HepG2 (cell line): ENCODE measurements at regions not wholly inside any gene's neighbourhood (a gene's known extent, or its start where the extent isn't known, plus 50 kb on each side); places are given as distances from the start of the nearest gene placed in this dataset.

Source experiments
- ATAC-seq: fragments of 200-7000 bp; cut with Tn5 transposase; 3 replicates; pipeline ENCODE4 v1.9.1; 2020; ENCODE audit warnings: mild to moderate bottlenecking, moderate library complexity
- BruUV-seq: library from RNA; stranded (reverse); fragments of 400-500 nt; replicated peaks from 2 replicates; lab custom pipeline; 2021; lab: Mats Ljungman, UMichigan
- CTCF ChIA-PET: fragments of 300-600 bp; formaldehyde crosslinking; extraction: SDS; loops from one replicate; lab custom pipeline; 2021; ENCODE audit warnings: low total read pairs, inconsistent platforms, low intra/inter-chr PET ratio; lab: Yijun Ruan, JAX
- POLR2A ChIA-PET: fragments of 350-600 bp; sonication (Branson Sonifier 250); formaldehyde crosslinking; loops from one replicate; lab custom pipeline; 2020; ENCODE audit warnings: antibody characterized with exemption, inconsistent platforms; lab: Yijun Ruan, JAX
- DNase-seq: peaks from one replicate; pipeline ENCODE4 v3.0.0-alpha.2; 2015; ENCODE audit warnings: low spot score
- FAIRE-seq: peaks from 3 replicates; lab custom pipeline; 2011; peaks lifted over from hg19 to GRCh38; lab: Jason Lieb, UNC
- H2AFZ ChIP-seq: one replicate; pipeline ENCODE4 v1.6.1; 2011; ENCODE audit warnings: low read length, inconsistent platforms
- H3K27ac ChIP-seq: fragments of 300-600 bp; 3 replicates; pipeline ENCODE4 v1.8.0; 2011; ENCODE audit warnings: mixed run types, mild to moderate bottlenecking, mixed read lengths, low read length, inconsistent platforms; ENCODE audit not compliant: insufficient read depth; ENCODE audit errors: extremely low read length
- H3K27me3 ChIP-seq, 2 experiments: fragments of 200-600 bp in 1 of 2; 2 replicates in 1 of 2; 3 replicates in 1 of 2; pipeline versions ENCODE4 v1.6.0 to v1.8.0; 2011; ENCODE audit warnings: low read length in 2 of 2, mild to moderate bottlenecking in 2 of 2, moderate library complexity in 2 of 2, inconsistent platforms in 1 of 2; ENCODE audit not compliant: insufficient read depth in 2 of 2, control insufficient read depth in 1 of 2
- H3K36me3 ChIP-seq, 2 experiments: fragments of 200-600 bp in 1 of 2; replicated peaks in 1 of 2; 2 replicates in 1 of 2; 3 replicates in 1 of 2; pipeline versions ENCODE4 v1.5.1 to v1.8.0; 2011; ENCODE audit warnings: low read length in 2 of 2, inconsistent platforms in 1 of 2; ENCODE audit not compliant: insufficient read depth in 2 of 2, control insufficient read depth in 1 of 2
- H3K4me1 ChIP-seq: 2 replicates; pipeline ENCODE4 v1.5.1; 2012; ENCODE audit warnings: low read length, inconsistent platforms; ENCODE audit not compliant: insufficient read depth
- H3K4me2 ChIP-seq: 2 replicates; pipeline ENCODE4 v1.6.0; 2011; ENCODE audit warnings: low read depth, low read length, inconsistent platforms
- H3K4me3 ChIP-seq, 3 experiments: fragments of 200-600 bp in 1 of 3; sonication (generic), shearing (Covaris generic) in 1 of 3; replicated peaks in 1 of 3; 2 replicates each; pipeline ENCODE4 v1.5.1; 2011 to 2016; ENCODE audit warnings: low read length in 3 of 3, inconsistent platforms in 2 of 3, low read depth in 2 of 3, mild to moderate bottlenecking in 2 of 3, control low read depth in 1 of 3, mixed read lengths in 1 of 3; ENCODE audit not compliant: insufficient read depth in 1 of 3
- H3K79me2 ChIP-seq: one replicate; pipeline ENCODE4 v1.6.1; 2011; ENCODE audit warnings: low read length, inconsistent platforms; ENCODE audit not compliant: insufficient read depth
- H3K9ac ChIP-seq: 2 replicates; pipeline ENCODE4 v1.6.0; 2011; ENCODE audit warnings: mild to moderate bottlenecking, low read depth, low read length, inconsistent platforms; ENCODE audit not compliant: insufficient read depth
- H3K9me3 ChIP-seq: 2 replicates; pipeline ENCODE4 v1.5.1; 2012; ENCODE audit warnings: mild to moderate bottlenecking, low read length
- H4K20me1 ChIP-seq: 2 replicates; pipeline ENCODE4 v1.6.0; 2011; ENCODE audit warnings: inconsistent platforms, mild to moderate bottlenecking, low read length, moderate library complexity; ENCODE audit not compliant: insufficient read depth
- BRD4 ChIP-seq: sonication (generic); formaldehyde crosslinking; IDR thresholded peaks from 2 replicates; pipeline ENCODE4 v1.4.0; 2020; ENCODE audit warnings: missing genetic modification reagents
- FLYWCH1 ChIP-seq: sonication (generic); formaldehyde crosslinking; IDR thresholded peaks from 2 replicates; pipeline ENCODE4 v1.8.1; 2023; ENCODE audit warnings: mild to moderate bottlenecking, missing genetic modification reagents
- MAFF ChIP-seq: IDR thresholded peaks from 2 replicates; pipeline ENCODE4 v1.6.1; 2011; ENCODE audit warnings: low read depth, low read length, improper control_type of control experiment
- MAFK ChIP-seq, 2 experiments: IDR thresholded peaks in 1 of 2; conservative IDR thresholded peaks in 1 of 2; 2 replicates each; pipeline ENCODE4 v1.6.1; 2011; ENCODE audit warnings: improper control_type of control experiment in 2 of 2, low read length in 2 of 2
- MTF1 ChIP-seq: sonication (generic); formaldehyde crosslinking; IDR thresholded peaks from 2 replicates; pipeline ENCODE4 v1.5.0; 2020; ENCODE audit warnings: missing genetic modification reagents
- PRDM4 ChIP-seq: sonication (generic); formaldehyde crosslinking; IDR thresholded peaks from 2 replicates; pipeline ENCODE4 v1.9.0; 2021; ENCODE audit warnings: missing genetic modification reagents, borderline replicate concordance
- SIN3A ChIP-seq: IDR thresholded peaks from 2 replicates; pipeline ENCODE4 v1.6.1; 2011; ENCODE audit warnings: low read depth, mild to moderate bottlenecking, control low read depth, low read length, borderline replicate concordance
- TFAP4 ChIP-seq: sonication (generic); IDR thresholded peaks from 2 replicates; pipeline ENCODE4 v1.6.1; 2016; ENCODE audit warnings: low read depth, borderline replicate concordance
- TOPORS ChIP-seq: sonication (generic); formaldehyde crosslinking; IDR thresholded peaks from 2 replicates; pipeline ENCODE4 v1.8.0; 2023; ENCODE audit warnings: mild to moderate bottlenecking, missing genetic modification reagents
- ZNF841 ChIP-seq: sonication (generic); formaldehyde crosslinking; IDR thresholded peaks from 2 replicates; pipeline ENCODE4 v1.8.1; 2023; ENCODE audit warnings: missing genetic modification reagents, borderline replicate concordance
- WGBS: methylation state at CpG from one replicate; pipeline ENCODE4 v1.1.6; 2017; ENCODE audit warnings: low lambda C conversion rate; 5-methylcytosine and 5-hydroxymethylcytosine counted together
- in situ Hi-C: cut with HindIII; loops from 2 replicates; pipeline ENCODE4 v1.10.0; 2017; ENCODE audit warnings: low pct_unique_long_range_greater_than_20kb; ENCODE audit not compliant: extremely low pct_ligation_motif_present
- intact Hi-C: fragments of 100-400 bp; cut with micrococcal nuclease; formaldehyde crosslinking; loops from one replicate; pipeline ENCODE4 v1.10.0; 2022; ENCODE audit not compliant: unreplicated experiment

- H3K27ac ChIP-seq: no peak overlapping the region
These were observed 277.0 kb upstream of the C1orf87 start for GRCh38 chr1:60350531-60350930.

GRCh38 chr1:60348884-60349283, 275.3 kb upstream of the C1orf87 start:
- CTCF ChIA-PET: no interaction called here

More at GRCh38 chr1:60350531-60350930, 277.0 kb upstream of the C1orf87 start:
- in situ Hi-C loops (no loop called here), intact Hi-C loops (no loop called here)
- TF ChIP-seq BRD4 (no peak), PRDM4 (no peak)
- Histone ChIP-seq H2AFZ (no peak overlapping the region), H3K4me3 (no peak overlapping the region), H3K4me1 (no peaks in the 10 kb centered on the region), H3K79me2 (no peaks in the 10 kb centered on the region), H3K9me3 (no peaks in the 10 kb centered on the region), H3K27me3 (no peaks in the 10 kb centered on the region), H3K36me3 (no peaks in the 10 kb centered on the region), H3K9ac (no peak overlapping the region), H4K20me1 (no peaks in the 10 kb centered on the region), H3K4me2 (no peak overlapping the region)
- FAIRE-seq (no peak), DNase-seq (no peak), ATAC-seq (no peak)
- POLR2A ChIA-PET: no interaction called here
- CTCF ChIA-PET: no interaction called here
- no TSS peak for BruUV-seq

More at GRCh38 chr1:60348884-60349283, 275.3 kb upstream of the C1orf87 start:
- Histone ChIP-seq H3K9ac (no peak overlapping the region), H3K27ac (no peak overlapping the region), H3K4me1 (no peaks in the 10 kb centered on the region), H2AFZ (no peak overlapping the region), H3K4me2 (no peak overlapping the region), H3K9me3 (no peaks in the 10 kb centered on the region), H4K20me1 (no peaks in the 10 kb centered on the region), H3K4me3 (no peak overlapping the region), H3K36me3 (no peaks in the 10 kb centered on the region), H3K27me3 (no peaks in the 10 kb centered on the region), H3K79me2 (no peaks in the 10 kb centered on the region)
- POLR2A ChIA-PET: no interaction called here
- no TSS peak for BruUV-seq
- intact Hi-C loops (no loop called here), in situ Hi-C loops (no loop called here)
- ATAC-seq: no peak
- no peak for DNase-seq
- peak; percentile 16; the same call in 1 of the 2 replicates for TF ChIP-seq MAFF
- no peak for TF ChIP-seq SIN3A
- TF ChIP-seq MTF1 (CRISPR knock-in tag): no peak
- peak; percentile 51 to 59 for TF ChIP-seq MAFK (conservative IDR thresholded peaks at IDR 0.05 in 1 of 2, IDR thresholded peaks at IDR 0.05 in 1 of 2; ENCODE audit: low read length in 2 of 2)
- no peak for TF ChIP-seq FLYWCH1 (CRISPR knock-in tag)
- TF ChIP-seq TOPORS: no peak
- no peak for TF ChIP-seq TFAP4
- TF ChIP-seq ZNF841 (CRISPR knock-in tag): no peak
- WGBS: 0% methylated on average over 1 of the region's 1 CpG
- no peak for FAIRE-seq
